Osteoblast (primary cell): ENCODE measurements at regions not wholly inside any gene's neighbourhood (a gene's known extent, or its start where the extent isn't known, plus 50 kb on each side); places are given as distances from the start of the nearest gene placed in this dataset.

Source experiments
- DNase-seq: peaks from one replicate; pipeline ENCODE4 v3.0.0; 2011; ENCODE audit warnings: low spot score, mixed read lengths; ENCODE audit not compliant: insufficient read length; ENCODE audit errors: missing footprints
- H2AFZ ChIP-seq: 2 replicates; pipeline ENCODE4 v1.6.0; 2011; ENCODE audit warnings: mild to moderate bottlenecking, low read length
- H3K27ac ChIP-seq: 2 replicates; pipeline ENCODE4 v1.5.1; 2011; ENCODE audit warnings: mild to moderate bottlenecking, low read depth, low read length, moderate library complexity
- H3K27me3 ChIP-seq: 2 replicates; pipeline ENCODE4 v1.6.0; 2012; ENCODE audit warnings: mild to moderate bottlenecking, control low read depth, inconsistent platforms, low read length, moderate library complexity; ENCODE audit not compliant: insufficient read depth
- H3K36me3 ChIP-seq: 2 replicates; pipeline ENCODE4 v1.5.1; 2011; ENCODE audit warnings: mild to moderate bottlenecking, low read length, control low read depth, moderate library complexity; ENCODE audit not compliant: insufficient read depth
- H3K4me1 ChIP-seq: 2 replicates; pipeline ENCODE4 v1.5.1; 2011; ENCODE audit warnings: mild to moderate bottlenecking, low read length, control low read depth, moderate library complexity; ENCODE audit not compliant: insufficient read depth
- H3K4me2 ChIP-seq: 2 replicates; pipeline ENCODE4 v1.6.0; 2011; ENCODE audit warnings: mild to moderate bottlenecking, low read length; ENCODE audit not compliant: insufficient read depth
- H3K4me3 ChIP-seq: fragments of 200-600 bp; sonication (generic); 3 replicates; pipeline ENCODE4 v1.5.1; 2012; ENCODE audit warnings: mild to moderate bottlenecking, low read length, inconsistent platforms; ENCODE audit not compliant: insufficient read depth
- H3K79me2 ChIP-seq: 2 replicates; pipeline ENCODE4 v1.6.0; 2012; ENCODE audit warnings: mild to moderate bottlenecking, low read length, control low read depth, inconsistent platforms; ENCODE audit not compliant: insufficient read depth
- H3K9me3 ChIP-seq: 2 replicates; pipeline ENCODE4 v1.5.1; 2011; ENCODE audit warnings: low read depth, low read length, control low read depth
- H4K20me1 ChIP-seq: 2 replicates; pipeline ENCODE4 v1.6.0; 2012; ENCODE audit warnings: mild to moderate bottlenecking, low read length, control low read depth; ENCODE audit not compliant: insufficient read depth
- CTCF ChIP-seq: IDR thresholded peaks from 2 replicates; pipeline ENCODE4 v1.5.1; 2011; ENCODE audit warnings: mild to moderate bottlenecking, low read depth, low read length, moderate library complexity; ENCODE audit errors: extremely low read depth

- H2AFZ ChIP-seq, result no peak overlapping the region
- no peaks in the 10 kb centered on the region for H3K4me1 ChIP-seq
- H3K4me2 ChIP-seq, result no peak overlapping the region
- no peaks in the 10 kb centered on the region for H3K9me3 ChIP-seq
- H3K4me3 ChIP-seq, result no peak overlapping the region
- DNase-seq, result peak; percentile 52
- no peaks in the 10 kb centered on the region for H4K20me1 ChIP-seq
- H3K27ac ChIP-seq, result no peak overlapping the region
- H3K36me3 ChIP-seq, result no peaks in the 10 kb centered on the region
- no peak for TF ChIP-seq CTCF
- H3K27me3 ChIP-seq, result no peaks in the 10 kb centered on the region
- no peaks in the 10 kb centered on the region for H3K79me2 ChIP-seq
Measured at GRCh38 chr14:83007641-83008225, 1474.1 kb upstream of the SEL1L start.

- H3K4me1 ChIP-seq, result no peaks in the 10 kb centered on the region
- H3K36me3 ChIP-seq, result no peaks in the 10 kb centered on the region
- no peaks in the 10 kb centered on the region for H3K27me3 ChIP-seq
- H3K9me3 ChIP-seq, result peaks cover 3% of the 10 kb centered on the region
- H3K27ac ChIP-seq, result no peak overlapping the region
- no peak for DNase-seq
- H3K79me2 ChIP-seq, result no peaks in the 10 kb centered on the region
- no peak overlapping the region for H3K4me3 ChIP-seq
- H2AFZ ChIP-seq, result no peak overlapping the region
- no peak for TF ChIP-seq CTCF
- H4K20me1 ChIP-seq, result no peaks in the 10 kb centered on the region
- no peak overlapping the region for H3K4me2 ChIP-seq
Measured at GRCh38 chr14:83017296-83017695, 1483.6 kb upstream of the SEL1L start.

GRCh38 chr14:83019744-83020414 is 1486.2 kb upstream of the SEL1L start:
- Histone ChIP-seq H3K27ac (no peak overlapping the region), H3K9me3 (no peaks in the 10 kb centered on the region), H3K36me3 (no peaks in the 10 kb centered on the region), H3K4me2 (no peak overlapping the region), H3K4me3 (no peak overlapping the region), H4K20me1 (no peaks in the 10 kb centered on the region), H3K4me1 (no peaks in the 10 kb centered on the region), H3K79me2 (no peaks in the 10 kb centered on the region), H2AFZ (no peak overlapping the region), H3K27me3 (no peaks in the 10 kb centered on the region)
- no peak for TF ChIP-seq CTCF
- no peak for DNase-seq

- TF ChIP-seq CTCF, result no peak
- Histone ChIP-seq H3K9me3 (no peaks in the 10 kb centered on the region), H2AFZ (no peak overlapping the region), H3K4me3 (no peak overlapping the region), H3K36me3 (no peaks in the 10 kb centered on the region), H3K27me3 (no peaks in the 10 kb centered on the region), H3K4me1 (no peaks in the 10 kb centered on the region), H3K27ac (no peak overlapping the region), H3K79me2 (no peaks in the 10 kb centered on the region), H3K4me2 (no peak overlapping the region), H4K20me1 (no peaks in the 10 kb centered on the region)
- DNase-seq, result no peak
Measured at GRCh38 chr14:83021323-83021722, 1487.7 kb upstream of the SEL1L start.
